ENCODE measurements at regions not wholly inside any gene's neighbourhood (a gene's known extent, or its start where the extent isn't known, plus 50 kb on each side); places are given as distances from the start of the nearest gene placed in this dataset.
"Not testable (repeated sequence)": the region's sequence is repeated elsewhere in the genome, so short reads cannot be mapped to it uniquely, and the experiment has no call there.

GRCh38 chr21:28421716-28422524 is 570.8 kb downstream of the LTN1 start:
- no peak for DNase-seq (ENCODE audit: low read depth)

- DNase-seq (ENCODE audit: low read depth) = no peak
These were observed 572.9 kb downstream of the LTN1 start for GRCh38 chr21:28419811-28420210.

GRCh38 chr21:28418726-28419514 is 573.8 kb downstream of the LTN1 start:
- DNase-seq (ENCODE audit: low read depth) = no peak

GRCh38 chr21:28410256-28410655 is 582.4 kb downstream of the LTN1 start:
- DNase-seq (ENCODE audit: low read depth) = no peak

- no peak for DNase-seq (ENCODE audit: low read depth)
These were observed 590.1 kb downstream of the LTN1 start for GRCh38 chr21:28402616-28402989.

GRCh38 chr21:28397040-28397439 is 595.6 kb downstream of the LTN1 start:
- no peak for DNase-seq (ENCODE audit: low read depth)

DNA sequence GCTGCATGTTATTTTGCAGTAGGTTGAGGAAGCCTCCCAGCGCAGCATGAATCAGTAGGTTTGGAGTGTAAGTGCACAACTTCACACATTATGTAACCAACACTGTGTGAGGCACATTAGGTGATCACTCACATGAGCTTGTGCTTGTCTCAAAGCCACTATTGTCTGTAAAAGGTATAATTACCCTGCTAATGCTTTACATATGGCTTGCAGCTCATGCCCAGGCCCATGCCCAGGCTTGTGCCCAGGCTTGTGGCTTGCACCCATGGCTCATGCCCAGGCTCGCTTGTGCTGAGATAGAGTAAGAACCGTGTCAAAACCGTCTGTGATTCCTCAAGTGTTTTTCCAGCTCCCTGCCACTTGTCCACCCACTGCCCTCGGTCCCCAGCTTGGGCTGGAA is 596.3 kb downstream of the LTN1 start:
- no peak for DNase-seq (ENCODE audit: low read depth)

- DNase-seq (ENCODE audit: low read depth) = peak; percentile 97
These were observed 599.4 kb downstream of the LTN1 start for GRCh38 chr21:28393279-28393678.

DNA sequence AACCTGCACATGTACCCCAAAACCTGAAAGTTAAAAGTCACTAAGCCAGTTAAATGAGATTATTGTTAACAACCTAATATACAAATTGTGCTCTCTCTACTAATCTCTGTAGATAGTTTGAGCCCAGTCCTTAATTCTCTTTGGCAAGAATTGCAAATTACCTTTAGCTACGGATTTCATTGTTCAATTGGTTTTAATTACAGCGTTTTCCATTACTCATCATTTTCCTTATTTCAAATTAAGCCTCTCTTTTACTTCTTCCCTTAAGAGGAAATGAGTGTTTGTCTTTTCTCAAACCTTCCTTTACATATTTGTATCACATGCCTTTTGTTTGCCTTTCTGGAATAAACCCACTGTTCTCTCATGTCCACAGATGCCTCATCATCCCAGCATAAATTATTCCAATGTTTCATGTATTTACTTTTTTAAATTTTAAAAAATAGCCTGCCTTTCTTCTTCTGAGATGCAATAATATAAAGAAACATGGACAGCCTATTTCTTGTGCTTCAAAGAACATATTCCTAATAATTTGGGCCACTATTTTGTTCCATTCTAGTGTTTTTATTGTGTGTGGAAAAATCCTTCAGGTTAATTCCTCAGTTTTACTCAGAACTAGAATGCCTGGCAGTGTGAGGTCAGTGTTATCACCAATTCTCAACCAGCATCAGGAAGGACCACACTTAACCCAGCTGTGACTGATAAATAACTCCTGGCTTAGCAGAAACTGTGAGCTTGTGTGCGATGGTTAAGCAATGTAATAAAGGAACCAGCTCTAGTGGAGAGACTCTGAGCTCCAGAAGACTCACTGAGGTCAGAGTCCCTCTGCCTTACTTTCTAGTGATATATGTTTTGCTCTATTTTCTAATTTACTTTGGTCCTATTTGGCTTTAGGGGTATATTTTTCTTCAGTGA is 600.5 kb downstream of the LTN1 start:
- DNase-seq (ENCODE audit: low read depth) = no peak

DNA sequence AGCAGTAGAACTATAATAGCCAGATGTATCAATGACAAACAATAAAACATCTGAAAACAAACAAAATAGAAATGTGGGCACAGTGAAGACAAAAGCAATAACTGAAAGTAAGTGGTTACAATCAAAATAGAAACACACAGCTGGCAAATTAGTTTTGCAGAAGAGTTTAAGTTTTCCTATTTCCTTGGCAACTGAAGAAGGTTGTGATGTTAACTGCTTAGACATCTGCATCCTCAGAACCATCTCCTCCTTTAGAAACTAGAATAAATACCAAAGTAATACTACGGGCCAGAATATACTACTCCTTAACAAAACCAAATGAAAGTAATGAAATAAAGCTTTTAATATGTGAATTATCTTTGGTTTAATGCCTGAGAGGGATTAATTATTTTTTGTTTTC is 605.5 kb downstream of the LTN1 start:
- DNase-seq (ENCODE audit: low read depth) = no peak

- peak; percentile 41 for DNase-seq (ENCODE audit: low read depth)
These were observed 606.8 kb downstream of the LTN1 start for GRCh38 chr21:28385845-28386244.

DNA sequence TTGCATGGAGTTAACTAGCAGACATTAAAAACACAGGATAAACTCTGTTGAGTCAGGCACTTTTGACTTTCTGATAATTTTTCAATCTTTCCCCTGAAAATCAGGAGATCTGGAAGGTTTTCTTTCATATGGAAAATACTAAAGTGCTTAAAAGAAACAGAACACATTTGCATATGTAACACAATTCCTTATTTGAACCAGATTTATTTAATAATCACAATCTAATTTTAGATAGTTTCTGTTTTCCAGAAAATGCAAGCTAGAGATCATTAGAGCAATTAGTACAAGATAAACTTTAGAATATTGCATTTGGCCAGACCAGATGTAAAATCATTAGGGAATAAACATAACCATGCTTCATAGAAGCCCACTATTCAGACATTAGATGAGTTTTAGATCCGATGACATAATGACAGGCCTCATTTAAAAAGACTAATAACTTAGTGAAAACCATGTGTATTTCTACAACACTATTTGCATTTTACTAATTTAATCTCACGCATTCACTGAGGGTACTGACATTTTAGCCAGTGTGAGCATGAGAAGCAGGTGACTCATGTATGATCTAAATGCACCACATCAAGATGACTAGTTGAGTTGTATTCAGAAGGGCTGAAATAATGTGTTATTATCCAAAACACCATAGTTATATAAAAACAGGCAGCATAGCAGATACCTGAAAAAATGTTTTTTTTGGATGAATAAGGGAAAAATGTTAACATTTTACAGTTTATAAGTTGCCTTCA is 611.5 kb downstream of the LTN1 start:
- DNase-seq (ENCODE audit: low read depth) = not testable (repeated sequence)

GRCh38 chr21:28380241-28380640 is 612.4 kb downstream of the LTN1 start:
- no peak for DNase-seq (ENCODE audit: low read depth)

DNA sequence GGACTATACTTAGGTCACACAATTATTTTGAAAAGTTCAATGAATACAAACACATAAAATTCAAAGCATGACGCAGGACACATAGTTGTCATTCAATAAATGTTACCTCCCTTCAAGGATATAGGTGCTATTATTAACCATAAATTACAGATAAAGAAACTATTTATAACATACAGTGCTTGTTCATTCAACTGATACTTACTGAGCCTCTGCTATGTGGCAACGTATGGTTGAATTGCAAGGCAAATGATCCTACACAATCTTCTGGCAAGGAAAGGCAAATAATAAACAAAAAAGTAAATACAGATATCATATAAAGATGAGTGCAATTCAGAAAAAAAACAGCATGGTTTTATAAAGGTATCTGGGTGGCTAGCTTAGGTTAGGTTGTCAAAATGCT is 614.7 kb downstream of the LTN1 start:
- DNase-seq (ENCODE audit: low read depth) = no peak

GRCh38 chr21:28375708-28376385 is 616.8 kb downstream of the LTN1 start:
- DNase-seq (ENCODE audit: low read depth) = peak; percentile 90

DNA sequence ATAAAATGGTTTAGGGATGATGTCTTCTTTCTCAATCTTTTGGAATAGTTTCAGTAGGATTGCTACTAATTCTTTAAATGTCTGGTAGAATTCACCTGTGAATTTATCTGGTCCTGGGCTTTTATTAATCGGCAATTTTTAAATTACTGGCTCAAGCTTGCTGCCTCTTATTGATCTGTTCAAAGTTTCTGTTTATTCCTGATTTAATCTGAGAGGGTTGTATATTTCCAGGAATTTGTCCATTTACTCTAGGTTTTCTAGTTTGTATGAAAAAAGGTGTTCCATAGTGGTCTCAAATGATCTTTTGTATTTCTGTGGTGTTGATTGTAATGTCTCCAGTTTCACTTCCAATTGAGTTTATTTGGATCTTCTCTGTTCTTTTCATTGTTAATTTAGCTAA is 617.8 kb downstream of the LTN1 start:
- no peak for DNase-seq (ENCODE audit: low read depth)

GRCh38 chr21:28371713-28372112 is 621.0 kb downstream of the LTN1 start:
- no peak for DNase-seq (ENCODE audit: low read depth)

DNA sequence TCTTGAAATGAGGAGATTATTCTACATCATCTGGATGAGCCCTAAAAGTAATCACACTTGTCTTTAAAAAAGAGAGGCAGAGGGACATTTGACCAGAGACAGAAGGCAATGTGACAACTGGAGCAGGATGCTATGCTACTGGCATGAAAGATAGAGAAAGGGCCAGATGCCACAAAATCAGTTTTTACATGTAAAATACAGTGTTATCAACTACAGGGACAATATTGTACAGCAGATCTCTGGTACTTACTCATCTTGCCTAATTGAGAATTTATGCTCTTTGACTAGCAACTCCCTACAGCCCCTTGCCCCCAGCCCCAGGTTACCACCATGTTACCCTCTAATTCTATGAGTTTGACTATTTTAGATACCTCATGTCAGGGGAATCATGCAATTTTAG is 633.4 kb downstream of the LTN1 start:
- DNase-seq (ENCODE audit: low read depth) = no peak

DNA sequence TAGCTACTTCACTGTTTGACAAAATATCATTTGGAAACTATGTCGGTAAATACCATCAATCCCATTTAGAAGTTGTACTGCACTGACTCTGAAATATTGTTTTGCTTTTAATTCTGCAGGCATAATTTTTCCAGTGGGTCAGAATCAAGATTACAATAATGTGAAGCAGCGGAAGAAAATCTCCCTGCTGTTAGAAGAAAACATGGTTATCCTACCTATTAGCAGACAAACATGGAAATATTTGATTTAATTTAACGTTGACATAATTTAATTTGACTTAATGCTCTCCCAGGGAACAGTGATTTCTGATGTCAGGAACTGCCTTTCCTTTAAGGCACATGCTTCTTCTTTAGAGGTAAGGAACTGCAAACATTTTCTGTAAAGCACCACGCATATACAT is 634.0 kb downstream of the LTN1 start:
- no peak for DNase-seq (ENCODE audit: low read depth)

- DNase-seq (ENCODE audit: low read depth) = no peak
These were observed 634.5 kb downstream of the LTN1 start for GRCh38 chr21:28358170-28358569.

- DNase-seq (ENCODE audit: low read depth) = no peak
These were observed 634.9 kb downstream of the LTN1 start for GRCh38 chr21:28357743-28358142.

Measured in renal cortical epithelial cell (primary cell).